Activated CD8-positive, alpha-beta T cell treated with anti-CD3 and anti-CD28 coated beads for 36 hours (primary cell): ENCODE measurements at regions not wholly inside any gene's neighbourhood (a gene's known extent, or its start where the extent isn't known, plus 50 kb on each side); places are given as distances from the start of the nearest gene placed in this dataset.

Source experiments
- ATAC-seq: fragments of 200-7000 bp; cut with Tn5 transposase; one replicate; pipeline ENCODE4 v1.10.0; 2021; ENCODE audit warnings: mild to moderate bottlenecking, moderate library complexity
- CTCF ChIA-PET: fragments of 350-600 bp; sonication (Branson Sonifier 250); formaldehyde crosslinking; loops from one replicate; lab custom pipeline; 2021; ENCODE audit warnings: antibody characterized with exemption; lab: Charles Lee
- POLR2A ChIA-PET: fragments of 350-600 bp; sonication (Branson Sonifier 250); formaldehyde crosslinking; loops from one replicate; lab custom pipeline; 2021; ENCODE audit warnings: antibody characterized with exemption; lab: Charles Lee
- DNase-seq: peaks from one replicate; pipeline ENCODE4 v3.0.0-alpha.2; 2020
- H3K27ac Mint-ChIP-seq: one replicate; pipeline ENCODE4 v1.8.0; 2021; ENCODE audit warnings: mild to moderate bottlenecking, mixed read lengths
- H3K27me3 Mint-ChIP-seq: one replicate; pipeline ENCODE4 v1.8.0; 2021; ENCODE audit warnings: mixed read lengths
- H3K36me3 Mint-ChIP-seq: one replicate; pipeline ENCODE4 v1.8.0; 2021; ENCODE audit warnings: low read depth, mixed read lengths
- H3K4me1 Mint-ChIP-seq: one replicate; pipeline ENCODE4 v1.8.0; 2021; ENCODE audit warnings: low read depth, mixed read lengths
- H3K4me3 Mint-ChIP-seq: one replicate; pipeline ENCODE4 v1.8.0; 2021; ENCODE audit warnings: mild to moderate bottlenecking, moderate library complexity, mixed read lengths
- H3K9me3 Mint-ChIP-seq: one replicate; pipeline ENCODE4 v1.8.0; 2021; ENCODE audit warnings: mixed read lengths
- intact Hi-C: fragments of 100-400 bp; cut with micrococcal nuclease; formaldehyde crosslinking; loops from one replicate; pipeline ENCODE4 v1.10.0; 2022
- TF ChIP-seq, protein P1 (sequence below): fragments of 200-600 bp; IDR thresholded peaks from one replicate; pipeline ENCODE4 v1.8.0; 2022; ENCODE audit warnings: antibody characterized with exemption, mild to moderate bottlenecking

- no peaks in the 10 kb centered on the region for H3K27me3 Mint-ChIP-seq
- CTCF ChIA-PET = no interaction called here
- ATAC-seq = no peak
Measured at GRCh38 chr2:107635883-107636282, 190.8 kb upstream of the RGPD4 start.

DNA sequence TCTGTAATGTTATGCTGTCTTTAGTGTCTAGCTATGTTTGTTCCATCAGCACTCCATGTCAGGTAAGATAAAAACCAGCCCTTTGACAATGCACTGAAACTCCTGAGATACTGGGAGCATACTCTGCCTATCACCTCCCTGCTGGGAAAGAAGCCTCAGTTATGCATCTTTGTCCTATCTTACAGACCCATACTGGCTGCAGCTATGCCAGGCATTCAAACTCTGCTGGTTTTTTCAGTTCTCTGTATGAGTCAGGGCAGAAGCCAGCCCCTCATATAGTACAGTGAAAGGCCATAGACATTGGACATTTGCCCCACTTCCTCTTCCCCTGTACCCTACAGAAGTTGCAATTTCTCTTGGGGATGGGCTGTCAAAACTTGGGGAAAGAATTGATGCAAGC is 181.1 kb upstream of the RGPD4 start:
- Mint-ChIP-seq H3K4me3 (no peak overlapping the region), H3K36me3 (no peaks in the 10 kb centered on the region), H3K27ac (no peak overlapping the region), H3K9me3 (peaks cover 13% of the 10 kb centered on the region), H3K27me3 (no peaks in the 10 kb centered on the region), H3K4me1 (no peaks in the 10 kb centered on the region)
- ATAC-seq = no peak
- ChIA-PET POLR2A (no interaction called here), CTCF (no interaction called here)
- no peak for DNase-seq
- intact Hi-C loops = no loop called here
- TF ChIP-seq, protein P1, sequence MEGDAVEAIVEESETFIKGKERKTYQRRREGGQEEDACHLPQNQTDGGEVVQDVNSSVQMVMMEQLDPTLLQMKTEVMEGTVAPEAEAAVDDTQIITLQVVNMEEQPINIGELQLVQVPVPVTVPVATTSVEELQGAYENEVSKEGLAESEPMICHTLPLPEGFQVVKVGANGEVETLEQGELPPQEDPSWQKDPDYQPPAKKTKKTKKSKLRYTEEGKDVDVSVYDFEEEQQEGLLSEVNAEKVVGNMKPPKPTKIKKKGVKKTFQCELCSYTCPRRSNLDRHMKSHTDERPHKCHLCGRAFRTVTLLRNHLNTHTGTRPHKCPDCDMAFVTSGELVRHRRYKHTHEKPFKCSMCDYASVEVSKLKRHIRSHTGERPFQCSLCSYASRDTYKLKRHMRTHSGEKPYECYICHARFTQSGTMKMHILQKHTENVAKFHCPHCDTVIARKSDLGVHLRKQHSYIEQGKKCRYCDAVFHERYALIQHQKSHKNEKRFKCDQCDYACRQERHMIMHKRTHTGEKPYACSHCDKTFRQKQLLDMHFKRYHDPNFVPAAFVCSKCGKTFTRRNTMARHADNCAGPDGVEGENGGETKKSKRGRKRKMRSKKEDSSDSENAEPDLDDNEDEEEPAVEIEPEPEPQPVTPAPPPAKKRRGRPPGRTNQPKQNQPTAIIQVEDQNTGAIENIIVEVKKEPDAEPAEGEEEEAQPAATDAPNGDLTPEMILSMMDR = no peak

More at GRCh38 chr2:107635883-107636282, 190.8 kb upstream of the RGPD4 start:
- POLR2A ChIA-PET = no interaction called here
- Mint-ChIP-seq H3K4me1 (no peaks in the 10 kb centered on the region), H3K27ac (no peak overlapping the region), H3K9me3 (peaks cover 10% of the 10 kb centered on the region), H3K4me3 (no peak overlapping the region), H3K36me3 (no peaks in the 10 kb centered on the region)
- intact Hi-C loops = no loop called here
- no peak for DNase-seq
- TF ChIP-seq, protein P1 = no peak

DNA sequence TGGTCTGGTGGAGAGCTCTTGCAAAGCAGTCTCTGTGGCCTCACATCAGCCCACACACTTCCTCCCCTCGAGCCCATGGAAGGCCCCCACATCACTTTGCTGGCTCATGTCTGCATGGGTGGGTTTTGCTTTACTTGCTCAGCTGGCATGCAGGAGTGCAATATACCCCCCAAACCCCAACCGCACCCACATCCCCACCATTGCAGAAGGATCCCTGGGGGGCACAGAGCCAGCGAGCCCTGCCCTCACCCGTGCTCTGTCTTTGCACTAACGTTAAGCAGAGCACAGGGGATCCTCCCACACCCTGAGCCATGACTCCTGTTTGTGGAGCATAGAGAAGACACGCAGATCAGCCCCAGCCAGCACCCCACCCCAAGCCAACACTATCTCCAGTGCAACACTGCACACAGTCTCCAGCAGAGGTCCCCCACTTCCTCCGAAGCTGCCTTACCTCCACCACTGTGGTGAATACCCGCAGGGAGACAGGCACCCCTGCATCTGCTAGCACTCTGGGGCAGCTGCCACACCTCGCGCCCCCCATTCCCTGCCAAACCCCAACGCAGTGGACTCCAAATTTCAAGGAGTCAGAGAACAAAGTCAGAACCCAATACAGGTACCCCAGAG is 177.8 kb upstream of the RGPD4 start:
- no peak overlapping the region for H3K27ac Mint-ChIP-seq
- POLR2A ChIA-PET = no interaction called here
- CTCF ChIA-PET = no interaction called here
- TF ChIP-seq, protein P1 = no peak
- no peaks in the 10 kb centered on the region for H3K36me3 Mint-ChIP-seq
- H3K4me3 Mint-ChIP-seq = no peak overlapping the region
- H3K4me1 Mint-ChIP-seq = no peaks in the 10 kb centered on the region
- intact Hi-C loops = no loop called here
- peaks cover 12% of the 10 kb centered on the region for H3K9me3 Mint-ChIP-seq
- ATAC-seq = no peak
- H3K27me3 Mint-ChIP-seq = no peaks in the 10 kb centered on the region
- DNase-seq = no peak

DNA sequence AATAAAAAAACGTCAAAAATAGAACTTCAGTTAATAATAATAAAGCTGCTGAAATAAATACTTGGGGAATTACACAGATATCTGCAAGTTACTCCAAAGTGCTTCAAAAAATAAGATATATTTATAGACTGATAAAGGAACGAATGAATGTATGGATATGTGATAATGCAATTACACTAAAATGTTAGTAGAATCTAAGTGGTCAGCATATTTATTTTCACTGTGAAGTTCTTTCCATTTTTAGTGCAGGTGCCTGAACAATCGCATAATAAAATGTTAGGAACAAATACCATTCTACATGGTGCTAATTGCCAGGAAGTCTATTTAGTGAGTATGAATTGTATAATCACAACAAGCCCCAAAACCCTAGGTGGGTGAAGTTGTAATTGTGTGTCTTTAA is 169.6 kb upstream of the RGPD4 start:
- ChIA-PET POLR2A (no interaction called here), CTCF (no interaction called here)
- DNase-seq (no peak), ATAC-seq (no peak)
- Mint-ChIP-seq H3K9me3 (no peaks in the 10 kb centered on the region), H3K27me3 (no peaks in the 10 kb centered on the region), H3K4me3 (no peak overlapping the region), H3K4me1 (no peaks in the 10 kb centered on the region), H3K36me3 (no peaks in the 10 kb centered on the region), H3K27ac (no peak overlapping the region)
- intact Hi-C loops = no loop called here
- TF ChIP-seq, protein P1 = no peak

- ChIA-PET CTCF (no interaction called here), POLR2A (no interaction called here)
- no peak overlapping the region for H3K4me3 Mint-ChIP-seq
- no peak overlapping the region for H3K27ac Mint-ChIP-seq
- H3K36me3 Mint-ChIP-seq = no peaks in the 10 kb centered on the region
- ATAC-seq (no peak), DNase-seq (no peak)
- intact Hi-C loops = no loop called here
- TF ChIP-seq, protein P1 = no peak
- H3K27me3 Mint-ChIP-seq = no peaks in the 10 kb centered on the region
- peaks cover 4% of the 10 kb centered on the region for H3K9me3 Mint-ChIP-seq
- no peaks in the 10 kb centered on the region for H3K4me1 Mint-ChIP-seq
Measured at GRCh38 chr2:107663632-107664031, 163.1 kb upstream of the RGPD4 start.
